Lower lobe of right lung (tissue), 2 donors: ENCODE measurements at regions not wholly inside any gene's neighbourhood (a gene's known extent, or its start where the extent isn't known, plus 50 kb on each side); places are given as distances from the start of the nearest gene placed in this dataset.

Source experiments
- ATAC-seq, 2 donors: fragments of 200-7000 bp; cut with Tn5 transposase; one replicate each; pipeline ENCODE4 v1.9.1; 2020 to 2022; ENCODE audit warnings: mild to moderate bottlenecking in 2 of 2, moderate library complexity in 2 of 2
- DNase-seq: peaks from one replicate; pipeline ENCODE4 v3.0.0-alpha.2; 2020
- H3K27ac ChIP-seq: fragments of 200-600 bp; one replicate; pipeline ENCODE4 v1.8.0; 2022
- H3K27me3 ChIP-seq: fragments of 200-600 bp; one replicate; pipeline ENCODE4 v1.8.0; 2022; ENCODE audit warnings: low read depth
- H3K36me3 ChIP-seq: fragments of 200-600 bp; one replicate; pipeline ENCODE4 v1.8.0; 2022; ENCODE audit warnings: mild to moderate bottlenecking
- H3K4me1 ChIP-seq: fragments of 200-600 bp; one replicate; pipeline ENCODE4 v1.8.0; 2022
- H3K4me3 ChIP-seq: fragments of 200-600 bp; one replicate; pipeline ENCODE4 v1.8.0; 2022; ENCODE audit warnings: mild to moderate bottlenecking
- H3K9me3 ChIP-seq: fragments of 200-600 bp; one replicate; pipeline ENCODE4 v1.8.0; 2022
- intact Hi-C: fragments of 100-400 bp; cut with DNase I; formaldehyde crosslinking; loops from one replicate; pipeline ENCODE4 v1.11.0; 2022
- TF ChIP-seq, protein P1 (sequence below): fragments of 200-600 bp; IDR thresholded peaks from one replicate; pipeline ENCODE4 v1.8.0; 2022; ENCODE audit warnings: antibody characterized with exemption, mild to moderate bottlenecking
- donor health status: DM: no; HTN: yes; CAD: no; lungs with severe emphysema.

DNA sequence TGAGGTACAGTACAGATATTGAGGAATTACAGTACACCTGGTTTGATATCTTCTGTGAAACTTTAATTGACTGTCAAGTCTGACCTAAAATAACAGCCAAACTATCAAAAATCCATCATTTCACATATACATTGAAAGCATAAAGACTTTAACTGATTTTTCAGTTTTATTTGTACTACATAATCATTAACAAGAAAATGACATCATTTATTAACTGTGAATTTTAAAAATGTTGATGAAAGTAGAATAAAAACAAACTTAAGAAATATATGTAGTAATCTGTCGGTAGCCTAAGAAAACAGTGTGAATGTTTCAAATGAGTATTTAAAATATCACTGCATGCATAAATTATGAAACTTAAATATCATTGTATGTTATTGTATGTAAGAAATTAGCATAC is 836.7 kb upstream of the GHITM start:
- DNase-seq, result no peak
- Histone ChIP-seq H3K9me3 (no peaks in the 10 kb centered on the region), H3K27me3 (no peaks in the 10 kb centered on the region), H3K27ac (no peak overlapping the region), H3K4me3 (no peak overlapping the region), H3K36me3 (no peaks in the 10 kb centered on the region), H3K4me1 (no peaks in the 10 kb centered on the region)
- TF ChIP-seq, protein P1, sequence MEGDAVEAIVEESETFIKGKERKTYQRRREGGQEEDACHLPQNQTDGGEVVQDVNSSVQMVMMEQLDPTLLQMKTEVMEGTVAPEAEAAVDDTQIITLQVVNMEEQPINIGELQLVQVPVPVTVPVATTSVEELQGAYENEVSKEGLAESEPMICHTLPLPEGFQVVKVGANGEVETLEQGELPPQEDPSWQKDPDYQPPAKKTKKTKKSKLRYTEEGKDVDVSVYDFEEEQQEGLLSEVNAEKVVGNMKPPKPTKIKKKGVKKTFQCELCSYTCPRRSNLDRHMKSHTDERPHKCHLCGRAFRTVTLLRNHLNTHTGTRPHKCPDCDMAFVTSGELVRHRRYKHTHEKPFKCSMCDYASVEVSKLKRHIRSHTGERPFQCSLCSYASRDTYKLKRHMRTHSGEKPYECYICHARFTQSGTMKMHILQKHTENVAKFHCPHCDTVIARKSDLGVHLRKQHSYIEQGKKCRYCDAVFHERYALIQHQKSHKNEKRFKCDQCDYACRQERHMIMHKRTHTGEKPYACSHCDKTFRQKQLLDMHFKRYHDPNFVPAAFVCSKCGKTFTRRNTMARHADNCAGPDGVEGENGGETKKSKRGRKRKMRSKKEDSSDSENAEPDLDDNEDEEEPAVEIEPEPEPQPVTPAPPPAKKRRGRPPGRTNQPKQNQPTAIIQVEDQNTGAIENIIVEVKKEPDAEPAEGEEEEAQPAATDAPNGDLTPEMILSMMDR, result no peak
- ATAC-seq, result no peak
- intact Hi-C loops, result no loop called here

DNA sequence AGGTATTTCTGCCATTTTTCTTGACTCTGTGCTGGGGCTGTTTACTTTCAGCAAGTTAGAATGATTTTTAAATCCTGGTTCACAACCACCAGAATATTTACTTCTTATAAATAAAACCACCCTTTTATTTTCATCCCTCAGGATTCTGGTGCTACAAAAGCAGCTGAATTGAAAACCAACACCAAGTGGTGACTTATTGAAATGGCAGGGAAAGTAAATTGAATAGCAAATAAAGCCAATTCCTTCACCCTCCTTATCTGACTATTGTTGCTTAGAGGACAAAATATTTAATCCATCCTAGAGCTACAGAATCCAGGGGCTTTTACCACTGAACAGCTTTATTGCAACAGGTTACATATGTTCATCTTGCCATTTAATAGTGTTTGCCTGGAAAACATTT is 828.6 kb upstream of the GHITM start:
- Histone ChIP-seq H3K9me3 (no peaks in the 10 kb centered on the region), H3K4me1 (no peaks in the 10 kb centered on the region), H3K27me3 (no peaks in the 10 kb centered on the region), H3K27ac (no peak overlapping the region), H3K4me3 (no peak overlapping the region), H3K36me3 (no peaks in the 10 kb centered on the region)
- no peak for DNase-seq
- intact Hi-C loops, result no loop called here
- TF ChIP-seq, protein P1, result no peak
- no peak for ATAC-seq

DNA sequence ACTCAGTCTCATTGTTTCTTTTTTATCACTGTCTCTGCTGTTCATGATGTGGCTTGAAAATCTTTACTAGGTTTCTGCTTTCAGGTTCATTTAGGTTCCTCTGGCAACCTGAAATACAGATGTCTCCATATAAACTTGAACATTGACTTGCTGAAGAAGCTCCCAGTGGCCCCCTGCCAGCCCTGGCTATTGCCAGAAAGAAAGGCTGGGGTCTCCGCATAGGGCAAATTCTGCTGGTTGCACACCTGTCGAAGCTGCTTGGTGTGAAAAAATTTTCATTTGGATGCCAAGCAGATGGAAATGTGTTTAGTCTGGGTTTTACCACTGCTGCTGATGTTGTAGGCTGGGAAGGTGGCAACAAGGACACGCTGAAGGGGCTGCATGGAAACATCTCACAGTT is 826.7 kb upstream of the GHITM start:
- no peak for ATAC-seq
- H3K27me3 ChIP-seq, result no peaks in the 10 kb centered on the region
- H3K9me3 ChIP-seq, result no peaks in the 10 kb centered on the region
- intact Hi-C loops, result no loop called here
- TF ChIP-seq, protein P1, result no peak
- H3K36me3 ChIP-seq, result no peaks in the 10 kb centered on the region
- no peaks in the 10 kb centered on the region for H3K4me1 ChIP-seq
- DNase-seq, result no peak
- no peak overlapping the region for H3K27ac ChIP-seq
- no peak overlapping the region for H3K4me3 ChIP-seq

DNA sequence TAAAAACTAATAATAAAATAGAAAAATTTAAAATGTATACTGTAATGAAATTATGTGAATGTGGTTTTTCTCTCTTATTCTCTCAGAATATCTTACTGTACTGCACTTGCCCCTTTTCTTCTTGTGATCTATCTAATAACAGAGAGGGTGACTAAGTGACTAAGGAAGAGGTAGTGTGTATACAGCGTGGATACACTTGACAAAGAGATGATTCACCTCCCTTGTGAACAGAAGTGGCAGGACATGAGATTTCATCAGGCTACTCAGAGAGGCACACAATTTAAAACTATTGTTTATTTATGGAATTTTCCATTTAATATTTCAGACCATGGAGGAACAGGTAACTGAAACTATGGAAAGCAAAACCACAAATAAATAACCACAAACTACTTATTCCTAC is 806.6 kb upstream of the GHITM start:
- TF ChIP-seq, protein P1, result no peak
- Histone ChIP-seq H3K36me3 (no peaks in the 10 kb centered on the region), H3K27me3 (no peaks in the 10 kb centered on the region), H3K4me1 (no peaks in the 10 kb centered on the region), H3K4me3 (no peak overlapping the region), H3K9me3 (no peaks in the 10 kb centered on the region), H3K27ac (no peak overlapping the region)
- ATAC-seq (no peak), DNase-seq (no peak)
- intact Hi-C loops, result no loop called here

GRCh38 chr10:83333566-83333965 is 805.7 kb upstream of the GHITM start:
- DNase-seq (no peak), ATAC-seq (no peak)
- intact Hi-C loops, result no loop called here
- Histone ChIP-seq H3K4me1 (no peaks in the 10 kb centered on the region), H3K4me3 (no peak overlapping the region), H3K9me3 (no peaks in the 10 kb centered on the region), H3K36me3 (no peaks in the 10 kb centered on the region), H3K27ac (no peak overlapping the region), H3K27me3 (no peaks in the 10 kb centered on the region)
- TF ChIP-seq, protein P1, result no peak

GRCh38 chr10:83343676-83344075 is 795.6 kb upstream of the GHITM start:
- TF ChIP-seq, protein P1, result no peak
- Histone ChIP-seq H3K4me3 (no peak overlapping the region), H3K27me3 (no peaks in the 10 kb centered on the region), H3K4me1 (no peaks in the 10 kb centered on the region), H3K9me3 (no peaks in the 10 kb centered on the region), H3K36me3 (no peaks in the 10 kb centered on the region), H3K27ac (no peak overlapping the region)
- DNase-seq (no peak), ATAC-seq (no peak)
- intact Hi-C loops, result no loop called here
